OCI-LY7 (cell line): ENCODE measurements at regions not wholly inside any gene's neighbourhood (a gene's known extent, or its start where the extent isn't known, plus 50 kb on each side); places are given as distances from the start of the nearest gene placed in this dataset.

Experiments
- BruUV-seq: library from RNA; stranded (reverse); fragments of 400-500 nt; replicated peaks from 2 replicates; lab custom pipeline; 2021; lab: Mats Ljungman, UMichigan
- CTCF ChIA-PET: fragments of 300-600 bp; sonication (Branson Sonifier 250); formaldehyde crosslinking; loops from one replicate; lab custom pipeline; 2022; ENCODE audit warnings: antibody characterized with exemption; ENCODE audit not compliant: unreplicated experiment; lab: Charles Lee
- POLR2A ChIA-PET: fragments of 300-600 bp; sonication (Branson Sonifier 250); formaldehyde crosslinking; loops from one replicate; lab custom pipeline; 2022; ENCODE audit warnings: antibody characterized with exemption; lab: Charles Lee
- DNase-seq: peaks from one replicate; pipeline ENCODE4 v3.0.0-alpha.2; 2015; ENCODE audit warnings: low spot score
- H2AFZ ChIP-seq: fragments of 200-600 bp; sonication (generic), shearing (Covaris generic); 2 replicates; pipeline ENCODE4 v1.6.1; 2014; ENCODE audit warnings: mild to moderate bottlenecking, antibody characterized with exemption, low read length, moderate library complexity
- H3K27ac ChIP-seq: fragments of 200-600 bp; sonication (generic); 2 replicates; pipeline ENCODE4 v1.5.1; 2014; ENCODE audit warnings: mixed run types, low read depth, mild to moderate bottlenecking, moderate library complexity, low read length, inconsistent platforms; ENCODE audit not compliant: poor library complexity, severe bottlenecking
- H3K36me3 ChIP-seq: fragments of 200-600 bp; sonication (generic); 2 replicates; pipeline ENCODE4 v1.6.1; 2014; ENCODE audit warnings: mild to moderate bottlenecking, antibody characterized with exemption, low read length, moderate library complexity, mixed read lengths; ENCODE audit not compliant: insufficient read depth
- H3K4me1 ChIP-seq: fragments of 200-600 bp; sonication (generic); 2 replicates; pipeline ENCODE4 v1.5.1; 2014; ENCODE audit warnings: mild to moderate bottlenecking, low read length; ENCODE audit not compliant: insufficient read depth, poor library complexity, severe bottlenecking
- H3K4me2 ChIP-seq: fragments of 200-600 bp; sonication (generic); 2 replicates; pipeline ENCODE4 v1.6.1; 2014; ENCODE audit warnings: mild to moderate bottlenecking, low read length
- H3K4me3 ChIP-seq: fragments of 200-600 bp; sonication (generic); 2 replicates; pipeline ENCODE4 v1.5.1; 2014; ENCODE audit warnings: mild to moderate bottlenecking, low read depth, low read length; ENCODE audit not compliant: poor library complexity, severe bottlenecking
- H3K79me2 ChIP-seq: fragments of 200-600 bp; sonication (generic); 2 replicates; pipeline ENCODE4 v1.6.1; 2016; ENCODE audit warnings: low read depth, mild to moderate bottlenecking, low read length, moderate library complexity, mixed read lengths; ENCODE audit not compliant: insufficient read depth
- H3K9me2 ChIP-seq: fragments of 200-600 bp; sonication (generic); 2 replicates; pipeline ENCODE4 v1.6.1; 2016; ENCODE audit warnings: mild to moderate bottlenecking, low read length, mixed read lengths; ENCODE audit not compliant: insufficient read depth
- H3K9me3 ChIP-seq: fragments of 200-600 bp; sonication (generic); 2 replicates; pipeline ENCODE4 v1.6.1; 2014; ENCODE audit warnings: mild to moderate bottlenecking, mixed run types, low read length, mixed read lengths
- H4K20me1 ChIP-seq: fragments of 200-600 bp; sonication (generic); 2 replicates; pipeline ENCODE4 v1.6.1; 2014; ENCODE audit warnings: mild to moderate bottlenecking, antibody characterized with exemption, low read length, moderate library complexity, mixed read lengths; ENCODE audit not compliant: insufficient read depth
- EZH2phosphoT487 ChIP-seq: fragments of 200-600 bp; sonication (generic); IDR thresholded peaks from 2 replicates; pipeline ENCODE4 v1.6.1; 2018; ENCODE audit warnings: low read depth, borderline replicate concordance, mild to moderate bottlenecking, mixed run types, antibody characterized with exemption, low read length, moderate library complexity, mixed read lengths
- intact Hi-C: fragments of 100-400 bp; cut with micrococcal nuclease; formaldehyde crosslinking; loops from one replicate; pipeline ENCODE4 v1.10.0; 2022; ENCODE audit not compliant: unreplicated experiment
- TF ChIP-seq, protein P1 (sequence below): fragments of 200-600 bp; sonication (generic); conservative IDR thresholded peaks from 2 replicates; pipeline ENCODE4 v1.5.1; 2014; ENCODE audit warnings: mild to moderate bottlenecking, antibody characterized with exemption, low read length, moderate library complexity, mixed read lengths

DNA sequence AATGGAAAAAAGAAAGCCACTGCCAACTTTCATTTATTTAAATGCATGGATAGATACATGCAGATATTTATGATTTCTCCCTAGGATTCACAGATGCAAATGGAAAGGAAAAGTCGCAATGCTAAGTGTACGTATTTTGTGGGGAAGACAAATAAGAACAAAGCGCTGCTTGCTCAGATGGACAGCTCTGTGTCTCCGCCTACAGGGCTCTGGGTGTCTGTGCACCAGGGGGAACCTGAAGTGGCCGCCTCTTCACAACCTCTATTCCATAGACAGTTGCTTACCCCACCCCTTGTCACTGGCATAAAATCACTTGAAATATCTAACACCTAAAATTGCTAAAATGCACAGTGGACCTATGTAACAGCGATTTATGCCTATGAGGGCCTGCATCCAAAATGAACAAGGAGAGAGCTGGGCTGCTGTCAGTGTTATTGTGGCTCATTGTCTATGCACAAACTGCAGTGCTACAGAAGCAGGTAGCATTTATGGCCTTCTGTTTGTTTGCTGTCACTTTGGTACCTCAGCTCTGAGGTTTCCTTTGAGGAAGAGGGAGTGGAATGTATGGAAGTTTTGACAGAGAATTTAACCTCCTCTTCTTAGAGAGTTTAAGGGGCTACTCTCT, 58.6 kb upstream of the PAGE1 start:
- Histone ChIP-seq H2AFZ (no peak overlapping the region), H4K20me1 (no peaks in the 10 kb centered on the region), H3K36me3 (no peaks in the 10 kb centered on the region), H3K9me2 (no peaks in the 10 kb centered on the region), H3K27ac (no peak overlapping the region), H3K9me3 (no peaks in the 10 kb centered on the region), H3K79me2 (no peaks in the 10 kb centered on the region), H3K4me2 (no peak overlapping the region), H3K4me1 (no peaks in the 10 kb centered on the region), H3K4me3 (no peak overlapping the region)
- BruUV-seq: no TSS peak
- TF ChIP-seq EZH2phosphoT487: no peak
- TF ChIP-seq, protein P1, sequence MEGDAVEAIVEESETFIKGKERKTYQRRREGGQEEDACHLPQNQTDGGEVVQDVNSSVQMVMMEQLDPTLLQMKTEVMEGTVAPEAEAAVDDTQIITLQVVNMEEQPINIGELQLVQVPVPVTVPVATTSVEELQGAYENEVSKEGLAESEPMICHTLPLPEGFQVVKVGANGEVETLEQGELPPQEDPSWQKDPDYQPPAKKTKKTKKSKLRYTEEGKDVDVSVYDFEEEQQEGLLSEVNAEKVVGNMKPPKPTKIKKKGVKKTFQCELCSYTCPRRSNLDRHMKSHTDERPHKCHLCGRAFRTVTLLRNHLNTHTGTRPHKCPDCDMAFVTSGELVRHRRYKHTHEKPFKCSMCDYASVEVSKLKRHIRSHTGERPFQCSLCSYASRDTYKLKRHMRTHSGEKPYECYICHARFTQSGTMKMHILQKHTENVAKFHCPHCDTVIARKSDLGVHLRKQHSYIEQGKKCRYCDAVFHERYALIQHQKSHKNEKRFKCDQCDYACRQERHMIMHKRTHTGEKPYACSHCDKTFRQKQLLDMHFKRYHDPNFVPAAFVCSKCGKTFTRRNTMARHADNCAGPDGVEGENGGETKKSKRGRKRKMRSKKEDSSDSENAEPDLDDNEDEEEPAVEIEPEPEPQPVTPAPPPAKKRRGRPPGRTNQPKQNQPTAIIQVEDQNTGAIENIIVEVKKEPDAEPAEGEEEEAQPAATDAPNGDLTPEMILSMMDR: peak; percentile 74
- ChIA-PET POLR2A (no interaction called here), CTCF (no interaction called here)
- DNase-seq: peak; percentile 16
- intact Hi-C loops: no loop called here

DNA sequence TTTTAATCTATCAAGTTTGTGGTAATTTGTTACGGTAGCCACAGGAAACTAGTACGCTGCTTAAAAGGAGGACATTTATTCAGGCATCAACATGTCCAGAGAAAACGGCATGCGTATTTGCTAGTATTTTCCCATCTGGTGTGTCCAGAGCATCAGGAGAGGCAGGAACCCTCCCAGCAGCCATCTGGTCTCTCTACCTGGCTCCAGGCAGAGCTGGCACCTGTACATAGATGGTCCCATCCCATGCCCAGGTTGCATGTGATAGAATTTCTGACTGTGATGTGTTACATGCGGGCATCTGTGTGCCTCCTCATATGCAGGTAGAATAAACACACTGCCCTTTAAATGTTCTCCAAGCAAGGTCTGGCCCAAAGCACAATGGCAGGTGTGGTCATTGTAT, 57.9 kb upstream of the PAGE1 start:
- H4K20me1 ChIP-seq: no peaks in the 10 kb centered on the region
- DNase-seq: no peak
- POLR2A ChIA-PET: no interaction called here
- CTCF ChIA-PET: no interaction called here
- H2AFZ ChIP-seq: no peak overlapping the region
- no peaks in the 10 kb centered on the region for H3K4me1 ChIP-seq
- intact Hi-C loops: no loop called here
- no peaks in the 10 kb centered on the region for H3K79me2 ChIP-seq
- no peaks in the 10 kb centered on the region for H3K36me3 ChIP-seq
- no TSS peak for BruUV-seq
- no peak overlapping the region for H3K4me3 ChIP-seq
- no peak overlapping the region for H3K4me2 ChIP-seq
- no peak for TF ChIP-seq EZH2phosphoT487
- TF ChIP-seq, protein P1: no peak
- no peaks in the 10 kb centered on the region for H3K9me2 ChIP-seq
- no peaks in the 10 kb centered on the region for H3K9me3 ChIP-seq
- no peak overlapping the region for H3K27ac ChIP-seq

DNA sequence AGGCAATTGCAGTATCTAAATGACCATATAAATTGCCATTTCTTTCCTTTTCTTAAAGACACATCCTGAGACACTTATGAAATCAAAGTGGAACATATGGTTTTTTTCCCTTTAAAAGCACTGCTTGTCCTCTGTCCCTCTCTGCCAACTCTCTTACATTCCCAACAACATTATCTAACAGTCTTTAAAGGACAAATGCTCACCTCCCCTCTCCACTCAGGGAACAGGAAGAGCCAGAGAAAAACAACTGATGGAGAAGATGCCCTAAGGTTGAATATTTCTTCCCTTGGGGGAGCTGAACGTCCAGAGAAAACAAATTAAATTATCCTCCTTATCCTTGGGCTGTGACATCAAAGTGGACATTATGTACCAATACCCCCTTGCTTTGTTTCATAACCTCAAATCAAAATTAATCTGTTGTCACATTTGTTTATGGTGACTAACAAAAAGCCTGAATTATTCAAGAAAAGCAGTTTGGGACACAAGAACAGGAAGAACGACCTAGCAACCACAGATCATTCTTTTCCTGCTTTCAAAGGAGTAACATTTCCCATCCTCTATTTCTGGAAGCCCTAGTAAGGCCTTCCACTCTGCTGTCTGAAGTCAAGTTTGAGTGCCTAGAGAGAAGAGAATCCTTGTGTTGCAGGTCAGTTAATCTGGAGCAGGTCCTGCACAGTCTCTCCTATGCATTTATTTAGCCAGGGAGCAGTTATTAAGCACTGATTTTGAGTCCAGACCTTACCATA, 52.6 kb upstream of the PAGE1 start:
- no TSS peak for BruUV-seq
- no peak for TF ChIP-seq EZH2phosphoT487
- TF ChIP-seq, protein P1: no peak
- Histone ChIP-seq H3K4me3 (no peak overlapping the region), H3K9me3 (no peaks in the 10 kb centered on the region), H3K4me1 (no peaks in the 10 kb centered on the region), H3K27ac (no peak overlapping the region), H2AFZ (no peak overlapping the region), H3K36me3 (no peaks in the 10 kb centered on the region), H3K79me2 (no peaks in the 10 kb centered on the region), H3K9me2 (no peaks in the 10 kb centered on the region), H3K4me2 (no peak overlapping the region), H4K20me1 (no peaks in the 10 kb centered on the region)
- intact Hi-C loops: no loop called here
- CTCF ChIA-PET: no interaction called here
- no peak for DNase-seq
- POLR2A ChIA-PET: no interaction called here
